Uterus (tissue), 3 donors: ENCODE measurements at regions not wholly inside any gene's neighbourhood (a gene's known extent, or its start where the extent isn't known, plus 50 kb on each side); places are given as distances from the start of the nearest gene placed in this dataset.

Experiments
- DNase-seq, 2 donors: peaks; one replicate each; pipeline ENCODE4 v3.0.0-alpha.2; 2019 to 2020
- H3K27ac ChIP-seq, 2 donors: fragments of 200-600 bp; sonication (generic); 1 replicate in 1 of 2; 2 replicates in 1 of 2; pipeline ENCODE4 v1.5.1; 2016 to 2018
- H3K27me3 ChIP-seq, 2 donors: fragments of 200-600 bp; sonication (generic); one replicate each; pipeline ENCODE4 v1.5.1; 2018 to 2019; ENCODE audit warnings: control low read depth in 1 of 2
- H3K36me3 ChIP-seq, 2 donors: fragments of 200-600 bp; sonication (generic); one replicate each; pipeline ENCODE4 v1.5.1; 2019; ENCODE audit warnings: control low read depth in 1 of 2
- H3K4me1 ChIP-seq, 2 donors: fragments of 200-600 bp; sonication (generic); one replicate each; pipeline ENCODE4 v1.5.1; 2018 to 2019; ENCODE audit warnings: control low read depth in 1 of 2
- H3K4me3 ChIP-seq, 2 donors: fragments of 200-600 bp; sonication (generic); 1 replicate in 1 of 2; 2 replicates in 1 of 2; pipeline ENCODE4 v1.5.1; 2018 to 2019; ENCODE audit warnings: mild to moderate bottlenecking in 1 of 2
- H3K9me3 ChIP-seq, 2 donors: fragments of 200-600 bp; sonication (generic); one replicate each; pipeline ENCODE4 v1.5.1; 2019; ENCODE audit warnings: control low read depth in 1 of 2
- POLR2A ChIP-seq, 2 donors: fragments of 450-650 bp; IDR thresholded peaks; one replicate each; pipeline ENCODE4 v1.6.1; 2016; ENCODE audit warnings: antibody characterized with exemption in 2 of 2, mild to moderate bottlenecking in 1 of 2, moderate library complexity in 1 of 2
- intact Hi-C: fragments of 100-400 bp; cut with DNase I; formaldehyde crosslinking; loops from one replicate; pipeline ENCODE4 v1.15.1; 2023; ENCODE audit warnings: low total_unique reads
- TF ChIP-seq, protein P1 (sequence below), 4 experiments: fragments of 200-600 bp in 2 of 4; fragments of 450-650 bp in 2 of 4; sonication (generic) in 2 of 4; IDR thresholded peaks; one replicate each; pipeline ENCODE4 v1.5.1; 2016 to 2019; ENCODE audit warnings: antibody characterized with exemption in 4 of 4, mild to moderate bottlenecking in 2 of 4, moderate library complexity in 1 of 4
- donor health status: DM: yes; HTN: yes; CAD: no.

DNA sequence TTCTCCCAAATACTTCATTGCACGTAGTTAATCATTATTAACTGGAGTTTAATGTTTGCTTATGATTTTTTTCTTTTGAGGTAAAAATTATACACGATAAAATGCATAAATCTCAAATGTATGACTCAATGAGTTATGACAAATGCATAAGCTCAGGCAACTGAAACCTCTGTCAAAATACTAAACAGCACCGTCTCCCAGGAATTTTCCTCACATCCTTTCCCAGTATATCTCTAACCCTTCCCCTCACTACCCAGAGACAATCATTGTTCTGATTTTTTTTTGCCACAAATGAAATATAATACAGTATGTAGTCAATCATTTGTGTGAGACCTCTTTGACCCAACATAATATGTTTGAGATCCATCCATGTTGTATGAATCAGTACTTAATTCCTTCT is 606.5 kb downstream of the CPS1 start:
- Histone ChIP-seq H3K4me3 (no peak overlapping the region), H3K27ac (no peak overlapping the region), H3K27me3 (peaks cover 0 to 4% of the 10 kb centered on the region in 2 donors), H3K9me3 (no peaks in the 10 kb centered on the region), H3K4me1 (no peaks in the 10 kb centered on the region), H3K36me3 (no peaks in the 10 kb centered on the region)
- no peak for DNase-seq
- TF ChIP-seq, protein P1, sequence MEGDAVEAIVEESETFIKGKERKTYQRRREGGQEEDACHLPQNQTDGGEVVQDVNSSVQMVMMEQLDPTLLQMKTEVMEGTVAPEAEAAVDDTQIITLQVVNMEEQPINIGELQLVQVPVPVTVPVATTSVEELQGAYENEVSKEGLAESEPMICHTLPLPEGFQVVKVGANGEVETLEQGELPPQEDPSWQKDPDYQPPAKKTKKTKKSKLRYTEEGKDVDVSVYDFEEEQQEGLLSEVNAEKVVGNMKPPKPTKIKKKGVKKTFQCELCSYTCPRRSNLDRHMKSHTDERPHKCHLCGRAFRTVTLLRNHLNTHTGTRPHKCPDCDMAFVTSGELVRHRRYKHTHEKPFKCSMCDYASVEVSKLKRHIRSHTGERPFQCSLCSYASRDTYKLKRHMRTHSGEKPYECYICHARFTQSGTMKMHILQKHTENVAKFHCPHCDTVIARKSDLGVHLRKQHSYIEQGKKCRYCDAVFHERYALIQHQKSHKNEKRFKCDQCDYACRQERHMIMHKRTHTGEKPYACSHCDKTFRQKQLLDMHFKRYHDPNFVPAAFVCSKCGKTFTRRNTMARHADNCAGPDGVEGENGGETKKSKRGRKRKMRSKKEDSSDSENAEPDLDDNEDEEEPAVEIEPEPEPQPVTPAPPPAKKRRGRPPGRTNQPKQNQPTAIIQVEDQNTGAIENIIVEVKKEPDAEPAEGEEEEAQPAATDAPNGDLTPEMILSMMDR (IDR thresholded peaks at IDR 0.05) = no peak
- TF ChIP-seq POLR2A (IDR thresholded peaks at IDR 0.05) = no peak
- intact Hi-C loops = no loop called here

DNA sequence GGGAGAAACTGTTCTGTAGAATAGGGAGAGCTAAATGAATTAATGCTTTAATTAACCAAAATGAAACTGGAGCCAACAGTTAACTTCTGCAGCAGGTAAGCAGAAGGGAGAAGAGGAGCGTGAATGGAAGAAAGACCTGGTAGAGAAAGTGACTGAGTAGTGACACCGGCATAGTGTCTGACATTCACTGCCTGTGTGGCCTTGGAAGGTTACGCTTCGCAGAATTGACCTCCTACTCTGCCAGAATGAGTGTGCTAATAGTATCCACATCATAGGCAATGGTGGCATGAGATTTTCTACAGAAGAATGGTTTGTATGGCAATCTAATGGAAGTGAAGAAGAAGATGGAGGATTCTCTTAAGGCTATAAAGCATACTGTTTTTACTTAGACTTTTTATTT is 614.4 kb downstream of the CPS1 start:
- DNase-seq = no peak
- no peaks in the 10 kb centered on the region for H3K9me3 ChIP-seq
- intact Hi-C loops = no loop called here

DNA sequence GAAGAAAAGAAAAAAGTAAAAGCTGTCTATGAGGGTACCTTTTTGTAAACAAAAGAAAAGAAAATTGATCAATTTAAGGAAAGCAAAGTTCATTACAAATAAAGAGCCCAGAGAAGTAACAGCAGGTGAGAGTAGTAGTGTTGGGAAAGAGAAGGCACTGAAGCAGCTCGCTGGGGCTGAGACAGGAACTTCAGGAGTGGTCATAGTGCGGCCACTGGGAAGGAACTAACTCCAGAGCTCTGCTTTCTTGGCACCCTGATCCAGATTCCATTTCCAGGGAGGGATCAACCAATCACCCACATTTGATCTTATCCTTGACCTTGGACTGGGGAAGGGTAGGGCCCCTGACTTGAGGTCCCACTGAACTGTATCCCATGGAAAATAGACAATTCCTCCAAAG is 617.6 kb downstream of the CPS1 start:
- Histone ChIP-seq H3K9me3 (no peaks in the 10 kb centered on the region), H3K27me3 (no peaks in the 10 kb centered on the region), H3K27ac (no peak overlapping the region), H3K36me3 (no peaks in the 10 kb centered on the region), H3K4me3 (no peak overlapping the region), H3K4me1 (no peaks in the 10 kb centered on the region)
- intact Hi-C loops = no loop called here
- TF ChIP-seq, protein P1 (IDR thresholded peaks at IDR 0.05) = no peak
- no peak for TF ChIP-seq POLR2A (IDR thresholded peaks at IDR 0.05)
- no peak for DNase-seq

More for the DNA sequence above, 614.4 kb downstream of the CPS1 start:
- Histone ChIP-seq H3K27me3 (peaks cover 0 to 4% of the 10 kb centered on the region in 2 donors), H3K36me3 (no peaks in the 10 kb centered on the region), H3K27ac (no peak overlapping the region), H3K4me3 (no peak overlapping the region), H3K4me1 (no peaks in the 10 kb centered on the region)
- no peak for TF ChIP-seq POLR2A (IDR thresholded peaks at IDR 0.05)
- TF ChIP-seq, protein P1 (IDR thresholded peaks at IDR 0.05) = no peak

DNA sequence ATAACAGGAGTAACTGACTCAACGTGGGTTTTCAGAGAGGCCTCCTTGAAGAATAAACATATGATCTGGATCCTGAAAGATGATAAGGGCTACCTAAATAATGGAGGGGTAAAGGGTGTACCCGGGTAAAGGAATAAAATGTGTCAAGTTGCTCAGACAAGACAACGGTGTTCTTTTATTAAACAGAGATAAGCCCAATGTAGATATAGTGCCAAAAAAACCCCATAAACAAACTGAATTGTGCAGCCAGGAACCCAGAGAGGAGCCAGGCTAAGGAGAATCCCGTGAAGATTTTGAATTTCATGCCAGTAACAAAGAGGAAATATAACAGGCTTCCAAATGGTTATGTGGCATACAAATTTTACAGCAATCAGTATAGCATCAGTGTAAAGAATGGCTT is 618.2 kb downstream of the CPS1 start:
- Histone ChIP-seq H3K36me3 (no peaks in the 10 kb centered on the region), H3K4me3 (no peak overlapping the region), H3K9me3 (no peaks in the 10 kb centered on the region), H3K27ac (no peak overlapping the region), H3K27me3 (no peaks in the 10 kb centered on the region), H3K4me1 (no peaks in the 10 kb centered on the region)
- no peak for DNase-seq
- TF ChIP-seq, protein P1 (IDR thresholded peaks at IDR 0.05) = no peak
- no peak for TF ChIP-seq POLR2A (IDR thresholded peaks at IDR 0.05)
- intact Hi-C loops = no loop called here

DNA sequence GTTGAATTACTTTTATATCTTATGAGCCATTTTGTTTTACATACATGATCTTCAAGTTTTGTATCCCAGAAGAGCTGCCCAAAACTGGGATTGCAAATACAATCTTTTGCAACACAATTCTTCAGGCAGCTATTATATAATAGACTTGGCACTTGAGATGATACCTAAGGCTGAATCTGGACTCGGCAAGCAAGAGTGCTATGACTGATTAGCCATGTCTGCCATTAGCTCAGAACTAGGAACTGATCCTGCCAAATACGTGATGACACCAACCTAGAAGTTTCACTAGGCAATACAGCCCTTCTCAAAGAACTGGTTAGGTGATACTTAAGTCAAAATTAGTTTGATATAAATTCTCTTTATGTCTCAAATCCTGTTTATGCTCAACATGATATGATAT is 619.6 kb downstream of the CPS1 start:
- TF ChIP-seq, protein P1 (IDR thresholded peaks at IDR 0.05) = no peak
- no peak for TF ChIP-seq POLR2A (IDR thresholded peaks at IDR 0.05)
- intact Hi-C loops = no loop called here
- DNase-seq = no peak
- Histone ChIP-seq H3K27ac (no peak overlapping the region), H3K27me3 (no peaks in the 10 kb centered on the region), H3K36me3 (no peaks in the 10 kb centered on the region), H3K4me3 (no peak overlapping the region), H3K9me3 (no peaks in the 10 kb centered on the region), H3K4me1 (no peaks in the 10 kb centered on the region)
